ENCODE measurements at regions not wholly inside any gene's neighbourhood (a gene's known extent, or its start where the extent isn't known, plus 50 kb on each side); places are given as distances from the start of the nearest gene placed in this dataset.

- TF ChIP-seq POLR2A (IDR thresholded peaks at IDR 0.05; ENCODE audit: low read depth, low read length): no peak
- TF ChIP-seq TAF1 (IDR thresholded peaks at IDR 0.05; ENCODE audit: low read depth, low read length): no peak
- no peak for TF ChIP-seq POLR2AphosphoS5 (IDR thresholded peaks at IDR 0.05; ENCODE audit: low read depth, low read length)
- TF ChIP-seq SPI1 (IDR thresholded peaks at IDR 0.05; ENCODE audit: low read depth, low read length): no peak
These were observed 452.6 kb upstream of the PKDCC start for GRCh38 chr2:41595240-41595639.
